Gastrocnemius medialis (tissue), 4 donors: ENCODE measurements at regions not wholly inside any gene's neighbourhood (a gene's known extent, or its start where the extent isn't known, plus 50 kb on each side); places are given as distances from the start of the nearest gene placed in this dataset.

Experiments
- CTCF ChIP-seq, 5 experiments: fragments of 450-650 bp in 3 of 5; fragments of 200-600 bp in 2 of 5; sonication (generic) in 2 of 5; IDR thresholded peaks in 4 of 5; conservative IDR thresholded peaks in 1 of 5; 1 replicate in 4 of 5; 2 replicates in 1 of 5; pipeline ENCODE4 v1.5.1; 2016 to 2019; ENCODE audit warnings: antibody characterized with exemption in 5 of 5, mild to moderate bottlenecking in 3 of 5, moderate library complexity in 3 of 5
- POLR2A ChIP-seq, 2 donors: fragments of 450-650 bp; IDR thresholded peaks; one replicate each; pipeline ENCODE4 v1.6.1; 2017; ENCODE audit warnings: antibody characterized with exemption in 2 of 2, mild to moderate bottlenecking in 2 of 2, moderate library complexity in 2 of 2

DNA sequence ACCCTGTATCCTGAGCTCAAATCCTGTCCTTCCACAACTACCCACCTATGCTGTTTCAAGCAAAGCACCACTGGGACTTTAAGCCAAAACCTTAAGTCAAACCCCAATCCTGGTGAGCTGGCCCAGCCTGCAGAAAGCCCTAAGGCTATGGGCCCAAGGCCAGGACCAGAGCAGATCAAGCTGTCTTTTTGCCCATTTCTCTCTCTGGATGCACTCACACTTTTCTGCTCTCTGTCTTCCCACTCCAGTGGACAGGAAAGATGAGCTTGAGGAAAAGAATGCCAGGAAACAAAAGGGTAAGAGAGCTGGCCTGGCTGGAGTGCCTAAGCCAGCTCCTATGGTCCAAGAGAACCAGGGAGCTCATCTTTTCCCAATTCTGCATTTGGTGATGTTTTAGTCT is 284.3 kb upstream of the ISX start:
- TF ChIP-seq CTCF (IDR thresholded peaks at IDR 0.05 in 4 of 5, conservative IDR thresholded peaks at IDR 0.05 in 1 of 5) (no peak), POLR2A (IDR thresholded peaks at IDR 0.05) (no peak)
